Activated T-cell treated with anti-CD3 and anti-CD28 coated beads, Interleukin-2, amount 50 U/mL, for 72 hours (primary cell): ENCODE measurements at regions not wholly inside any gene's neighbourhood (a gene's known extent, or its start where the extent isn't known, plus 50 kb on each side); places are given as distances from the start of the nearest gene placed in this dataset.
"Not testable (repeated sequence)": the region's sequence is repeated elsewhere in the genome, so short reads cannot be mapped to it uniquely, and the experiment has no call there.

Source experiments
- ATAC-seq, 2 donors: fragments of 150-1000 bp; cut with Tn5 transposase; replicated peaks in 1 of 2; 2 replicates each; pipeline ENCODE4 v1.10.0; 2021; ENCODE audit warnings: moderate library complexity in 2 of 2, mild to moderate bottlenecking in 1 of 2
- DNase-seq, 2 donors: peaks; one replicate each; pipeline ENCODE4 v3.0.0; 2021 to 2022; ENCODE audit warnings: mixed read lengths in 1 of 2
- H3K27ac Mint-ChIP-seq: one replicate; pipeline ENCODE4 v1.8.0; 2022; ENCODE audit warnings: mild to moderate bottlenecking, moderate library complexity, mixed read lengths
- H3K27me3 Mint-ChIP-seq: one replicate; pipeline ENCODE4 v1.8.0; 2022; ENCODE audit warnings: low read depth, mixed read lengths
- H3K36me3 Mint-ChIP-seq, 2 donors: one replicate each; pipeline ENCODE4 v1.8.0; 2022; ENCODE audit warnings: mixed read lengths in 2 of 2, mild to moderate bottlenecking in 1 of 2; ENCODE audit not compliant: insufficient read depth in 2 of 2
- H3K4me1 Mint-ChIP-seq: one replicate; pipeline ENCODE4 v1.8.0; 2022; ENCODE audit warnings: low read depth, mixed read lengths
- H3K4me3 Mint-ChIP-seq, 2 donors: one replicate each; pipeline ENCODE4 v1.8.0; 2022; ENCODE audit warnings: mild to moderate bottlenecking in 2 of 2, mixed read lengths in 2 of 2, moderate library complexity in 2 of 2
- H3K9me3 Mint-ChIP-seq, 2 donors: one replicate each; pipeline ENCODE4 v1.8.0; 2022; ENCODE audit warnings: mixed read lengths in 2 of 2

DNA sequence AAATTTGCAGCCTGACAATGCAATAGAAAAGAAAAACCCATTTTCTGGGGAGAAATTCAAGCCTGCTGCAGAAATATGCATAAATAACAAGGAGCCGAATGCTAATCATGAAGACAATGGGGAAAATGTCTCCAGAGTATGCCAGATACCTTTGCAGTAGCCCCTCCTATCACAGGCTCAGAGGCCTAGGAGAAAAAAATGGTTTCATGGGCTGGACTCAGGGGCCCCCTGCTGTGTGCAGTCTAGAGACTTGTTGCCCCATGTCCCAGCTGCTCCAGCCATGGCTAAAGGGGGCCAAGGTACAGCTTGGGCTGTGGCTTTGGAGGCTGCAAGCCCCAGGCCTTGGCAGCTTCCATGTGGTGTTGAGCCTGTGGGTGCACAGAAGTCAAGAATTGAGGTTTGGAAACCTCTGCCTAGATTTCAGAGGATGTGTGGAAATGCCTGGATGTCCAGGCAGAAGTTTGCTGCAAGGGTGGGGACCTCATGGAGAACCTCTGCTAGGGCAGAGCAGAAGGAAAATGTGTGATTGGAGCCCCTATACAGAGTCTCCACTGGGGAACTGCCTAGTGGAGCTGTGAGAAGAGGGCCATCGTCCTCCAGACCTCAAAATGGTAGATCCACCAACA is 53.3 kb upstream of the XIST start:
- H3K9me3 Mint-ChIP-seq, H3K4me1 Mint-ChIP-seq, H3K27ac Mint-ChIP-seq, ATAC-seq, H3K36me3 Mint-ChIP-seq, H3K4me3 Mint-ChIP-seq, DNase-seq: not testable (repeated sequence)
- H3K27me3 Mint-ChIP-seq: peaks cover 26% of the 10 kb centered on the region

DNA sequence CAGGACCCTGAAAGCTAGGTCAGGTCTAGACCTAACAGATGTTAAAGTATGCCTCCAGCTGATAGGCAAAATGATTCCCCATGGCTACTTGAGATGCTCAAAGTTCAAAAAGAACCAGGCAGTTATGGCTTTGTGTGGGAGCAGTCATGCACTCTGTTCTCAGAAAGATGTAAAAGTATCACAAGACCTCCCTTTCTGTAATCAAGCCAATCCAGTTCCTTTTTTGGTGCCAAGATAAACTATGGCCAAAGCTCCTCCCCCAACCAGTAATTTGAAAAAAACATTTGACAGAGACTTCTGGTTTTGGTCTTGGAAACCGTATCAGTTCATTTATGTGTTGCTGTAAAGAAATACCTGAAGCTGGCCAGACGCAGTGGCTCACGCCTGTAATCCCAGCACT is 51.4 kb upstream of the XIST start:
- no peak overlapping the region for H3K27ac Mint-ChIP-seq
- DNase-seq (no peak), ATAC-seq (no peak)
- peaks cover 0 to 8% of the 10 kb centered on the region in 2 donors for H3K36me3 Mint-ChIP-seq
- H3K9me3 Mint-ChIP-seq: peaks cover 6 to 7% of the 10 kb centered on the region in 2 donors
- H3K4me3 Mint-ChIP-seq: no peak overlapping the region
- peaks cover 16% of the 10 kb centered on the region for H3K27me3 Mint-ChIP-seq
- no peaks in the 10 kb centered on the region for H3K4me1 Mint-ChIP-seq
